ENCODE measurements at regions not wholly inside any gene's neighbourhood (a gene's known extent, or its start where the extent isn't known, plus 50 kb on each side); places are given as distances from the start of the nearest gene placed in this dataset.

GRCh38 chr12:103182299-103182698 lies 224.8 kb downstream of the ASCL1 start:
- no peak for DNase-seq (ENCODE audit: low spot score)

DNA sequence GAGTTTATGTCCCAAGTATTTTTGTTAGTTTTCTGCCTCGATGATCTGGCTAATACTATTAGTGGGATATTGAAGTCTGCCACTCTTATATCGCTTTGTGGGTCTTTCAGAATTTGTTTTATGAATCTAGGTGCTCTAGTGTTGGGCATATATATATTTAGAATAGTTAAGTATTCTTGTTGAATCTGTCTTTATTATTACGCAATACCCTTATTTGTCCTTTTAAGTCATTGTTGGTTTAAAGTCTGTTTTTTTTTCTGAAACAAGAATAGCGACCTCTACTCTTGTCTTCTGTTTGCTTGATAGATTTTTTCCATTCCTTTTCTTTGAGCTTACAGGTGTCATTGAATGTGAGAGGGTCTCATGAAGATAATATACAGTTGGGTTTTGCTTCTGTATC lies 239.0 kb downstream of the ASCL1 start:
- no peak for DNase-seq (ENCODE audit: low spot score)

DNA sequence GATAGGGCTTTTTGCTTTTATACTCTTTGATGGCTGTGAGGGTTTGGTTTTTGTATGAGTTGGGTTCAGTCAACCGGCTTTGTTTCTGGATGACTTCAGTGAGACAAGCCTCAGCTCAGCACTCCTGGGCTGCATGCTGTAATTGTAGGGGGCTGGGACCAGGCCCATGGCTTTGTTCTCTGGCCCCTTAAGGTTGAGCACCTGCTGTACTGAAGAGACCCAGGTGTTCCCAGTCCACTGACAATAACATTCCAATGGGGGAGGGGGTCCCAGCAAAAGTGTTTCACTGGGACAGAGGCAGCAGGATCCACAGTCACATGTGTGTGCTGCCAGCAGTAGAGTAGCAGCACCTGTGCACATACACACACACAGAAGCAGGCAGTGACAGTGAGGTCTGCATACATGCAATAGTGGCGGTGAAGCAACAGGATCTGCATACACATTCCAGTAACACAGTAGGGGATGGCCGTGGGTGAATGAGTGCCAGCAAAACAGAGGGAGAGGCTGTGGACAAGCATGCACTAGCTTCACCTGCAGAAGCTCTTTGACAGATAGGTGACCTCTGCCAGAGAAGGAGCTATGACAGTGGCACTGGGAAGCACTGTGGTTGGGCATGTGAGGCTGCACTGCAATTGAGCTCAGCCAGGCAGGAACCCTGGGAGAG lies 240.4 kb downstream of the ASCL1 start:
- DNase-seq (ENCODE audit: low spot score): no peak

DNA sequence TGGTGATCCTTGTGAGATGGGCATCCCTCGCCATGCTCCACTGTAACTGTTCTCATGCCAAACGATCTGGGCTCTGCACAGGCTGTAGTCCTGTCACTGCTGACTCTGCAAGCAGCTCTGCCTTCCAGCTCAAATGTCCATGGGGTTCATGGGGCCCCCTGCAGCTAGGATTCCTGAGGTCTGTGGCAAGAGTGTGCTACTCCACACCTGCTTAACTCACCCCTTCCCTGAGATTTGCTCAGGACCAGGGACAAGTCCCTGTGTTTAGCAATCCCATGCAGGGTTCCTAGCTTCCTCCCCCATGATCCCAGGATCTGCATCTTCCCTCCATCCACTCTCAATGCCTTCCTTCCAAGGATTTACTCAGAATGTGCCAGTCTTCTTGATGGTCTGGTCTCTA lies 241.0 kb downstream of the ASCL1 start:
- DNase-seq (ENCODE audit: low spot score): no peak

DNA sequence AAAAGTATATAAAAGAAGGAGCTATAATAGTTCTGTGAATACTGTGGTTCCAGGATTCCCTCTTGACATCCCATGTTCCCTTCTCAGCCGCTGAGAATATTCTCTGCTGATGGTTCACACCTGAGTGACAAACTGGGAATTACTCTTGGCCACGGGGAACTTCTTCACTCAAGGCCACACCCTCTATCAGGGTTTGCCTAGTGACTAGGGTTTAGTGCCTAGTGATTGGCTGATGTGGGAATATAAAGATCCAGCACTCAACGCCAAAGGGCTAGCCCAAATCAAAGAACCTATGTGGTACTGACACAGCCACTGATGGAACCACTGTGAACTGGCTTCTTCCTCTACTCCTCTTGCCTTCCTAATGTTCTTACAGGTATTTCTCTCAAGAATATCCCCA lies 248.4 kb downstream of the ASCL1 start:
- no peak for DNase-seq (ENCODE audit: low spot score)

- DNase-seq (ENCODE audit: low spot score): peak; percentile 73
These were observed 250.5 kb downstream of the ASCL1 start for GRCh38 chr12:103207936-103208335.

GRCh38 chr12:103241184-103241583 lies 254.6 kb downstream of the C12orf42 start:
- DNase-seq (ENCODE audit: low spot score): no peak

- no peak for DNase-seq (ENCODE audit: low spot score)
These were observed 251.2 kb downstream of the C12orf42 start for GRCh38 chr12:103244596-103244995.

- no peak for DNase-seq (ENCODE audit: low spot score)
These were observed 248.2 kb downstream of the C12orf42 start for GRCh38 chr12:103247531-103247930.

GRCh38 chr12:103249607-103250006 lies 246.2 kb downstream of the C12orf42 start:
- no peak for DNase-seq (ENCODE audit: low spot score)

DNA sequence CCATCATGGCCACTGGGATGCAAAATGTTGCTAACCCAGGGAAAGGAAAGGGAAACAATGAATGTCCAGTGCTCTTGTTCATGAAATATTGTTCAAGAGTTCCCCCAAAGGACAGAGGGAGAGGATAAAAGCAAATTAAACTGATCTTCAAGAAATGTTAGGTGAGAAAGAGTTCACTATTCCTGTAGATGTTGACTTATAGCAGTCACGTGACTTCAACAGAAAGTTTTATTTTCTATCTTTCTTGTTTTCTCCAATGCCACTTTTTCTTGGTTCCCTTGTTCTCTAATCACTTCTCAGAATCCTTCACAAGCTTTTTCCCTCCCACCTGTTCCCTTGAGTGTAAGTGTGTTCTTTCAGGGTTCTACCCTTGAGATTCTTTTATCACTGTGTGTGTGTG lies 245.3 kb downstream of the C12orf42 start:
- DNase-seq (ENCODE audit: low spot score): no peak

Measured in ecto neural progenitor cell (in vitro differentiated cells).